ENCODE measurements at regions not wholly inside any gene's neighbourhood (a gene's known extent, or its start where the extent isn't known, plus 50 kb on each side); places are given as distances from the start of the nearest gene placed in this dataset.

DNA sequence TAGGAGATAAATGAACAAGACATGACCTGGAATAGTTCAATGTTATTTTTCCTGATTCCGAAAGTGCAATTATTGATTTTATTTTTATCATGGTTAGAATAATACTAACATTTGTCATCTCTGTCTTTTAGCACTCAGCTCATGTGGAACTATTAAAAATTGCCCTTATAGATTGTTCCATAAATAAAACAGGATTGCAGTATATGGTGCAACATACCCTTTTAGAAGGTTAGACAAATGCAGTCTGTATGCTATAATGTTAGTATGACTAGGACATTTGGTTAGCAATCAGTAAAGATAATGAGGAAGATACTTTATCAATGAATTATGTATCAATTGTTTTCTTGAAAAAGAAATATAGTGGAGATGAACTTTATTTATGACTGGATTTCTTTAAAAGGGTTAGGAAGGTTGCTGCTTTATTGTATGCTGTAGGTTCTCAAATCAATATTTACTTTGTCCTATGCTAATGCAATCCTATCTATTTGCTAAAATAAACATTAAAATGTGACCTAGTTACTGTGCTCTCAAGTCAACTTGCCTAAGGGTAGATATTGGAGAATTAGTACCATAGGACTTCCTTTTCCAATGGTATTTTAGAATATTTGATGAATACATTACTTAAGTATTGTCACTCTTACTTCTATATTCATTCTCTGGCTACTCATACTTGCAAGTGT lies 348.9 kb upstream of the ISL1 start:
- H3K27me3 ChIP-seq (ENCODE audit: insufficient read depth, low read depth): no peaks in the 10 kb centered on the region
- TF ChIP-seq, protein P1, sequence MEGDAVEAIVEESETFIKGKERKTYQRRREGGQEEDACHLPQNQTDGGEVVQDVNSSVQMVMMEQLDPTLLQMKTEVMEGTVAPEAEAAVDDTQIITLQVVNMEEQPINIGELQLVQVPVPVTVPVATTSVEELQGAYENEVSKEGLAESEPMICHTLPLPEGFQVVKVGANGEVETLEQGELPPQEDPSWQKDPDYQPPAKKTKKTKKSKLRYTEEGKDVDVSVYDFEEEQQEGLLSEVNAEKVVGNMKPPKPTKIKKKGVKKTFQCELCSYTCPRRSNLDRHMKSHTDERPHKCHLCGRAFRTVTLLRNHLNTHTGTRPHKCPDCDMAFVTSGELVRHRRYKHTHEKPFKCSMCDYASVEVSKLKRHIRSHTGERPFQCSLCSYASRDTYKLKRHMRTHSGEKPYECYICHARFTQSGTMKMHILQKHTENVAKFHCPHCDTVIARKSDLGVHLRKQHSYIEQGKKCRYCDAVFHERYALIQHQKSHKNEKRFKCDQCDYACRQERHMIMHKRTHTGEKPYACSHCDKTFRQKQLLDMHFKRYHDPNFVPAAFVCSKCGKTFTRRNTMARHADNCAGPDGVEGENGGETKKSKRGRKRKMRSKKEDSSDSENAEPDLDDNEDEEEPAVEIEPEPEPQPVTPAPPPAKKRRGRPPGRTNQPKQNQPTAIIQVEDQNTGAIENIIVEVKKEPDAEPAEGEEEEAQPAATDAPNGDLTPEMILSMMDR (conservative IDR thresholded peaks at IDR 0.05; ENCODE audit: low read depth, low read length): no peak
- H3K27ac ChIP-seq: no peak overlapping the region
- H3K9ac ChIP-seq: no peak overlapping the region
- no peak overlapping the region for H2AFZ ChIP-seq (ENCODE audit: low read depth)
- H3K79me2 ChIP-seq (ENCODE audit: insufficient read depth, low read depth): no peaks in the 10 kb centered on the region
- H4K20me1 ChIP-seq (ENCODE audit: insufficient read depth): no peaks in the 10 kb centered on the region
- no peaks in the 10 kb centered on the region for H3K4me1 ChIP-seq (ENCODE audit: low read depth, poor library complexity, severe bottlenecking)
- H3K36me3 ChIP-seq (ENCODE audit: insufficient read depth): no peaks in the 10 kb centered on the region; the same call in 1 of the 2 replicates
- H3K4me2 ChIP-seq: no peak overlapping the region
- H3K4me3 ChIP-seq (IDR thresholded peaks at IDR 0.05; ENCODE audit: insufficient read depth, low read depth, low read length): no peak overlapping the region

DNA sequence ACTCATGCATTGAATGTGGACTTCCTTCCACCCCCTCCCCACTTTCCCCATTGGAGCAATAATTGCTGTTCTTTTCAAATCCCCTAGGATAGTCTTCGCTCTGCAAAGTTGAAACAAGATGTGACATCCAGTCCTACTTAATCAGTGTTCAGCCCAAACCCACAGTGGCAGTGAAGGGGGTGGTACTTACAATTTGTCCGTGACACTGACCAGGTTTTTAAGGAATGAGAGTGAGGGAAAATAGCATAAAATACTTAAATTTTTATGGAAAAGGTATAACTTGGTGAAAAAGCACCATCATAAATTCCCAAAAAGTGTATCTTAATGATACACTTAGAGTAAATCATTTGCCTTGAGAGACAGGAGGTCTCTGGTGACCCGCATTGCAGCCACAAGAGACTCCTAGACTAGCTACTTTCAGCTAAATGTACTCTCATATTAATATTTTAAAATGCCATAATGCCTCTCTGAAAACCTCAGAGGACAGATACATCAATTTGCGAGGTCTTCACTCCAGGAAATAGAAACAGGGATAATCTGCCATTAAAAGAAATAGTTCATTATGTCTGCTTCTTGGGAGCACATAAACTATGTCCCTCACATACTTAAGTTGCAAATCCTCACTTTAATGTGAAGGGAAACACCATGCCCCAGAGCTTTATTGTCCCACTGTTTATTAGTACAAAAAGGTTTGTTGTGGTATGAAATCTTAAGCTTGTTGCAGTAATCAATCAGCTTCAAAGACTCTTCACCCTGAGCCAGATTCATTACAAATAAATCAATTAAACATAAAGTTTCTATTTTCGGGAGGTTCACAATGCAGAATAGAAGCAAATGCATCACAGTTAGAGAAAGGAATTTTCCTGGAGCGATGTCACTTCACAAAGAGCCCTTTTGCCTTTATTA lies 343.6 kb upstream of the ISL1 start:
- no peak overlapping the region for H3K4me2 ChIP-seq
- H3K27me3 ChIP-seq (ENCODE audit: insufficient read depth, low read depth): no peaks in the 10 kb centered on the region
- no peak overlapping the region for H3K27ac ChIP-seq
- H3K36me3 ChIP-seq (ENCODE audit: insufficient read depth): no peaks in the 10 kb centered on the region
- no peaks in the 10 kb centered on the region for H4K20me1 ChIP-seq (ENCODE audit: insufficient read depth)
- H3K9ac ChIP-seq: no peak overlapping the region
- TF ChIP-seq, protein P1 (conservative IDR thresholded peaks at IDR 0.05; ENCODE audit: low read depth, low read length): no peak
- no peaks in the 10 kb centered on the region for H3K79me2 ChIP-seq (ENCODE audit: insufficient read depth, low read depth)
- H3K4me1 ChIP-seq (ENCODE audit: low read depth, poor library complexity, severe bottlenecking): peaks cover 7% of the 10 kb centered on the region
- no peak overlapping the region for H2AFZ ChIP-seq (ENCODE audit: low read depth)
- no peak overlapping the region for H3K4me3 ChIP-seq (IDR thresholded peaks at IDR 0.05; ENCODE audit: insufficient read depth, low read depth, low read length)

DNA sequence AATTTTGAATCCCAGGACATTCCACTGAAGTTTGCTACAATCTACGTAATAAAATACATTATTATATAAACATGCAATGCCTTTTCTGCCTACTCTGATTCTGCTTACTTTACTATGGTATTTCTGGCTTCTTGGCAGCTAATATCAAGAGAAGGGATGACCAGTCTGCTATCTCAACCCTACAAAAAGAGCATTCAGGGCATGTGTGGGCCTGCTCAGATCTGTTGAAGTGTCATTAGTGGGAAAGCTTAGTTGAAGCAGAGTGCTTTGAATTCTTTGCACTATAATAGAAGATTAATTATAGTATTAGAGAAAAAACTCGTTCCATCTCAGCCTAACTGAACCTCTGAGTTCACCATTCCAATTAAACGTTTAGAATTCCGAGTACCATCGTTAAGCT lies 339.5 kb upstream of the ISL1 start:
- Histone ChIP-seq H3K27me3 (ENCODE audit: insufficient read depth, low read depth) (no peaks in the 10 kb centered on the region), H3K4me2 (no peak overlapping the region), H2AFZ (ENCODE audit: low read depth) (no peak overlapping the region), H3K4me3 (IDR thresholded peaks at IDR 0.05; ENCODE audit: insufficient read depth, low read depth, low read length) (no peak overlapping the region), H3K27ac (no peak overlapping the region), H4K20me1 (ENCODE audit: insufficient read depth) (no peaks in the 10 kb centered on the region), H3K4me1 (ENCODE audit: low read depth, poor library complexity, severe bottlenecking) (peaks cover 7% of the 10 kb centered on the region), H3K9ac (no peak overlapping the region), H3K79me2 (ENCODE audit: insufficient read depth, low read depth) (no peaks in the 10 kb centered on the region), H3K36me3 (ENCODE audit: insufficient read depth) (no peaks in the 10 kb centered on the region)
- TF ChIP-seq, protein P1 (conservative IDR thresholded peaks at IDR 0.05; ENCODE audit: low read depth, low read length): no peak

DNA sequence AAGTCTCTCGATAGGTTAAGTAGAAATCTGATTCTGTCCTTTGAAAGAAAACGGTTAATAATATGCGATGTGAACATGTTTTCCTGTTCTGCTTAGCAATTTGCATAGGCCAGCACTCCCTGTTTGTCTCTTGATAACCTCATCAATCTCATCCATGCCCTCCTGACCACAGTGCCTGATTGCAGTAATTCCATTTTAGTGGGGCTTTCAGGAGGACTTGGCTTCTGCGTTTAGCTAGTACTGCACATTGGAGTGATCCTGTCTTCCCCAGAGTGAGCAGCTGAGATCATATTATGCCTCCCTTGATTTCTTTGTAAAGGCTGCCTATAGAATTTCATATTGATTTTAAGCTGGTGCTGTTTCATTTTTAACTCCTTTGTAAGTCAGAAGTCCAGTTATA lies 335.9 kb upstream of the ISL1 start:
- no peak overlapping the region for H3K27ac ChIP-seq
- no peak overlapping the region for H2AFZ ChIP-seq (ENCODE audit: low read depth)
- H3K27me3 ChIP-seq (ENCODE audit: insufficient read depth, low read depth): no peaks in the 10 kb centered on the region
- no peaks in the 10 kb centered on the region for H3K36me3 ChIP-seq (ENCODE audit: insufficient read depth)
- H3K79me2 ChIP-seq (ENCODE audit: insufficient read depth, low read depth): no peaks in the 10 kb centered on the region
- H4K20me1 ChIP-seq (ENCODE audit: insufficient read depth): no peaks in the 10 kb centered on the region
- TF ChIP-seq, protein P1 (conservative IDR thresholded peaks at IDR 0.05; ENCODE audit: low read depth, low read length): no peak
- no peak overlapping the region for H3K4me2 ChIP-seq
- H3K4me3 ChIP-seq (IDR thresholded peaks at IDR 0.05; ENCODE audit: insufficient read depth, low read depth, low read length): no peak overlapping the region
- peaks cover 24% of the 10 kb centered on the region for H3K4me1 ChIP-seq (ENCODE audit: low read depth, poor library complexity, severe bottlenecking)
- H3K9ac ChIP-seq: no peak overlapping the region

All from KMS-11 (cell line).